Hepatocyte (in vitro differentiated cells): ENCODE measurements at regions not wholly inside any gene's neighbourhood (a gene's known extent, or its start where the extent isn't known, plus 50 kb on each side); places are given as distances from the start of the nearest gene placed in this dataset.

Source experiments
- DNase-seq: peaks from one replicate; pipeline ENCODE4 v3.0.0-alpha.2; 2016; ENCODE audit warnings: low spot score
- H2AFZ ChIP-seq: fragments of 200-600 bp; sonication (generic); 2 replicates; pipeline ENCODE4 v1.6.0; 2016; ENCODE audit warnings: antibody characterized with exemption, mild to moderate bottlenecking
- H3K27ac ChIP-seq: fragments of 200-600 bp; sonication (generic); 2 replicates; pipeline ENCODE4 v1.5.1; 2016; ENCODE audit warnings: mild to moderate bottlenecking
- H3K27me3 ChIP-seq: fragments of 200-600 bp; sonication (generic); 2 replicates; pipeline ENCODE4 v1.6.1; 2016
- H3K36me3 ChIP-seq: fragments of 200-600 bp; sonication (generic); replicated peaks from 2 replicates; pipeline ENCODE4 v1.5.1; 2016; ENCODE audit warnings: low read depth; ENCODE audit not compliant: insufficient read depth
- H3K4me1 ChIP-seq: fragments of 200-600 bp; sonication (generic); 2 replicates; pipeline ENCODE4 v1.5.1; 2016; ENCODE audit warnings: mild to moderate bottlenecking, moderate library complexity; ENCODE audit not compliant: insufficient read depth
- H3K4me2 ChIP-seq: fragments of 200-600 bp; sonication (generic); 2 replicates; pipeline ENCODE4 v1.6.0; 2016
- H3K4me3 ChIP-seq: fragments of 200-600 bp; sonication (generic); 2 replicates; pipeline ENCODE4 v1.5.1; 2016; ENCODE audit warnings: mild to moderate bottlenecking
- H3K79me2 ChIP-seq: fragments of 200-600 bp; sonication (generic); 2 replicates; pipeline ENCODE4 v1.6.0; 2017; ENCODE audit warnings: mild to moderate bottlenecking
- H3K9me2 ChIP-seq: fragments of 200-600 bp; sonication (generic); replicated peaks from 2 replicates; pipeline ENCODE4 v1.6.0; 2017; ENCODE audit warnings: mild to moderate bottlenecking; ENCODE audit not compliant: insufficient read depth
- H3K9me3 ChIP-seq: fragments of 200-600 bp; sonication (generic); 2 replicates; pipeline ENCODE4 v1.5.1; 2016; ENCODE audit warnings: low read depth, mild to moderate bottlenecking
- H4K20me1 ChIP-seq: fragments of 200-600 bp; sonication (generic); 2 replicates; pipeline ENCODE4 v1.6.0; 2016; ENCODE audit warnings: mild to moderate bottlenecking; ENCODE audit not compliant: insufficient read depth, poor library complexity, severe bottlenecking
- CTCF ChIP-seq: fragments of 200-600 bp; sonication (generic); IDR thresholded peaks from 2 replicates; pipeline ENCODE4 v1.5.1; 2016; ENCODE audit warnings: antibody characterized with exemption, mild to moderate bottlenecking; ENCODE audit not compliant: poor library complexity
- EZH2 ChIP-seq: fragments of 200-600 bp; sonication (generic); IDR thresholded peaks from 2 replicates; pipeline ENCODE4 v1.6.1; 2016; ENCODE audit warnings: antibody characterized with exemption, mild to moderate bottlenecking, borderline replicate concordance
- EZH2phosphoT487 ChIP-seq: fragments of 200-600 bp; sonication (generic); IDR thresholded peaks from one replicate; pipeline ENCODE4 v1.6.1; 2018; ENCODE audit warnings: antibody characterized with exemption, mild to moderate bottlenecking, low read depth, moderate library complexity; ENCODE audit not compliant: unreplicated experiment, severe bottlenecking
- WGBS: methylation state at CpG from one replicate; pipeline ENCODE4 v1.1.6; 2016; ENCODE audit warnings: low lambda C conversion rate; ENCODE audit errors: missing lambda C conversion rate; 5-methylcytosine and 5-hydroxymethylcytosine counted together

DNA sequence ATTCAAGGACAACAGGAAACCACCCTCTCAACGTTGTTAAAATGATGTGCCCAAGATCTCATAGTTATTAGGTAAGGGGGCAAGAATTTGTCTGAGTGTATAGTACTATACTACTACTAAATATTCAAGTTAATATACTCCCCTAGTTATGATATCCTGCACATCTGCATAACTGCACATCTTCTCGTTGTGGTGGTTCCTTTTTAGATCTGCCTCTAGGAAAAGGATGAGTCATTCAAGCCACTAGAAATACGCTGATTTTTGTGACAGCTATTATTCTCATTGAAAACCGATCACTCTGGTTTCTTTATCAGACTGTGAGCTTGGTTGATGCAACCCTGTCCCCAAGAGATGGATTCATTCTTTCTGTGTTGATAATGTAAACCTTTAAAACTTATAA is 1067.0 kb upstream of the FANCL start:
- TF ChIP-seq EZH2phosphoT487 (no peak), EZH2 (no peak), CTCF (no peak)
- no peak overlapping the region for H2AFZ ChIP-seq
- no peak for DNase-seq
- no peaks in the 10 kb centered on the region for H3K4me1 ChIP-seq
- no peaks in the 10 kb centered on the region for H3K36me3 ChIP-seq
- H3K27me3 ChIP-seq, result no peaks in the 10 kb centered on the region
- H3K9me3 ChIP-seq, result no peaks in the 10 kb centered on the region
- no peak overlapping the region for H3K4me2 ChIP-seq
- no peak overlapping the region for H3K4me3 ChIP-seq
- no peaks in the 10 kb centered on the region for H3K9me2 ChIP-seq
- WGBS, result 72% methylated on average over 4 of the region's 4 CpGs
- H3K79me2 ChIP-seq, result no peaks in the 10 kb centered on the region
- no peaks in the 10 kb centered on the region for H4K20me1 ChIP-seq
- no peak overlapping the region for H3K27ac ChIP-seq

- Histone ChIP-seq H3K27me3 (no peaks in the 10 kb centered on the region), H2AFZ (no peak overlapping the region), H3K79me2 (no peaks in the 10 kb centered on the region), H3K4me2 (no peak overlapping the region), H3K36me3 (no peaks in the 10 kb centered on the region), H3K27ac (no peak overlapping the region), H3K4me3 (no peak overlapping the region), H4K20me1 (no peaks in the 10 kb centered on the region), H3K9me2 (no peaks in the 10 kb centered on the region), H3K9me3 (no peaks in the 10 kb centered on the region), H3K4me1 (no peaks in the 10 kb centered on the region)
- DNase-seq, result no peak
- 97% methylated on average over 1 of the region's 1 CpG for WGBS
- TF ChIP-seq EZH2phosphoT487, result no peak
- no peak for TF ChIP-seq CTCF
- TF ChIP-seq EZH2, result no peak
Observed at GRCh38 chr2:59307196-59307595, 1066.1 kb upstream of the FANCL start.

DNA sequence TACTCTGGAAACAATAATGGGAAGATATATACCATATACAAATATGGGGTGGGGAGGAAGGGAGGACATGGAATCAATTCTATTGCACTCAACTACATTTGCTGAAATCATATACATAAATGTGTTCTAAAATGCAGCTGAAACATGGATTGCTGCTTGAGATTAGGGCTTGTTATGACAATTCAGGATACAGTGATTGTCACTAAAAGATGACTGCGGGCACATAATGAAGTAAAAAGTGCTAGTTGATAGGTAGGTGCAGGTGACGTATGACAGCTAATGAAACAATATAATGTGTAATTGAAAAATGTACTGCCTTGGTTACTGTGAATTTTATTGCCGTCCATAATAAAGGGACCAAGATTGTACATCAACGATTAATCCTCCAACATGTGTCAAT is 1062.1 kb upstream of the FANCL start:
- Histone ChIP-seq H4K20me1 (no peaks in the 10 kb centered on the region), H3K79me2 (no peaks in the 10 kb centered on the region), H3K9me3 (no peaks in the 10 kb centered on the region), H2AFZ (no peak overlapping the region), H3K9me2 (no peaks in the 10 kb centered on the region), H3K27me3 (no peaks in the 10 kb centered on the region), H3K4me2 (no peak overlapping the region), H3K4me3 (no peak overlapping the region), H3K36me3 (no peaks in the 10 kb centered on the region), H3K4me1 (no peaks in the 10 kb centered on the region), H3K27ac (no peak overlapping the region)
- WGBS, result 91% methylated on average over 4 of the region's 4 CpGs
- no peak for DNase-seq
- TF ChIP-seq CTCF (no peak), EZH2 (no peak), EZH2phosphoT487 (no peak)

GRCh38 chr2:59302683-59303082 is 1061.6 kb upstream of the FANCL start:
- no peak overlapping the region for H3K4me3 ChIP-seq
- no peak overlapping the region for H3K4me2 ChIP-seq
- TF ChIP-seq CTCF (no peak), EZH2 (no peak), EZH2phosphoT487 (no peak)
- H3K9me2 ChIP-seq, result no peaks in the 10 kb centered on the region
- H3K27ac ChIP-seq, result no peak overlapping the region
- H3K9me3 ChIP-seq, result no peaks in the 10 kb centered on the region
- H3K36me3 ChIP-seq, result no peaks in the 10 kb centered on the region
- H2AFZ ChIP-seq, result no peak overlapping the region
- H4K20me1 ChIP-seq, result no peaks in the 10 kb centered on the region
- H3K79me2 ChIP-seq, result no peaks in the 10 kb centered on the region
- no peaks in the 10 kb centered on the region for H3K27me3 ChIP-seq
- no peaks in the 10 kb centered on the region for H3K4me1 ChIP-seq
- WGBS, result 94% methylated on average over 3 of the region's 3 CpGs
- no peak for DNase-seq
